Activated B cell treated with CpG ODN at 0.5 μM for 24 hours (primary cell): ENCODE measurements at regions not wholly inside any gene's neighbourhood (a gene's known extent, or its start where the extent isn't known, plus 50 kb on each side); places are given as distances from the start of the nearest gene placed in this dataset.

ENCODE experiments used
- ATAC-seq: fragments of 200-7000 bp; cut with Tn5 transposase; one replicate; pipeline ENCODE4 v1.10.0; 2021; ENCODE audit warnings: low read depth, mild to moderate bottlenecking, moderate library complexity
- CTCF ChIA-PET: fragments of 350-600 bp; sonication (Branson Sonifier 250); formaldehyde crosslinking; loops from one replicate; lab custom pipeline; 2021; ENCODE audit warnings: antibody characterized with exemption; lab: Charles Lee
- POLR2A ChIA-PET: fragments of 350-600 bp; sonication (Branson Sonifier 250); formaldehyde crosslinking; loops from one replicate; lab custom pipeline; 2021; ENCODE audit warnings: antibody characterized with exemption; lab: Charles Lee
- DNase-seq: peaks from one replicate; pipeline ENCODE4 v3.0.0; 2022
- H3K27ac Mint-ChIP-seq: one replicate; pipeline ENCODE4 v1.8.0; 2020; ENCODE audit warnings: mixed read lengths
- H3K27me3 Mint-ChIP-seq: one replicate; pipeline ENCODE4 v1.8.0; 2021; ENCODE audit warnings: mixed read lengths
- H3K36me3 Mint-ChIP-seq: one replicate; pipeline ENCODE4 v1.8.0; 2021; ENCODE audit warnings: low read depth, mixed read lengths
- H3K4me1 Mint-ChIP-seq: one replicate; pipeline ENCODE4 v1.8.0; 2021; ENCODE audit warnings: mixed read lengths
- H3K4me3 Mint-ChIP-seq: one replicate; pipeline ENCODE4 v1.8.0; 2020; ENCODE audit warnings: mild to moderate bottlenecking, mixed read lengths
- H3K9me3 Mint-ChIP-seq: one replicate; pipeline ENCODE4 v1.8.0; 2020; ENCODE audit warnings: mixed read lengths
- intact Hi-C: fragments of 100-400 bp; cut with micrococcal nuclease; formaldehyde crosslinking; loops from one replicate; pipeline ENCODE4 v1.15.1; 2024
- TF ChIP-seq, protein P1 (sequence below): fragments of 200-600 bp; IDR thresholded peaks from one replicate; pipeline ENCODE4 v1.8.0; 2022; ENCODE audit warnings: antibody characterized with exemption, mild to moderate bottlenecking

DNA sequence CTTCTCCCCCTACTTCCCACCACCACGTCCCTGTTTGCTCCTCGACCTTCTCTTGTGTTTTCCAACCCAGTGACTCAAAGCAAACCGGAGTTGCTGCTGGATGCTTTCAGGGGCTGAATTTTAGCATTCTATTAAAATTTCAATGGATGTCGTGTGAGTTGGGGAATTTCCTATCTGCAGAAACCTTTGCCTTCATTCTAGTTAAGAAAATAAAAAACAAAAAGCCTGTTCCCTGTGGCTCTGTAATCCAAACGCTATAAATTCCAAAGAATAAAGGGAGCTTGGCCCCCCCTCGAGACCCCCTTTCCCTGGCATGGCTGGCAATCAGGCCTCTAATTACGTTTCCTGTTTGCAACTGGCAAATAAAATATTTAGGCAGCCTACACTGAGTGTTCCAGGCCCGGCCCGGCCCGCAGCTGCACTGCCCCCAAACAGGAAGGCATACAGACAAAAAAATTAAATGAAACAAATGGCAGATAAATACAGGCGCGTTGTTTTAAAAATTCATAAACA, 139.4 kb upstream of the PPP1R26 start:
- DNase-seq (no peak), ATAC-seq (no peak)
- intact Hi-C loops = loop anchor here (5.0 kb wide), 1 partner anchor 1168 kb away; no protein-coding TSS in a partner anchor
- Mint-ChIP-seq H3K4me1 (no peaks in the 10 kb centered on the region), H3K4me3 (no peak overlapping the region), H3K27ac (no peak overlapping the region), H3K27me3 (peaks cover 7% of the 10 kb centered on the region), H3K9me3 (no peaks in the 10 kb centered on the region), H3K36me3 (no peaks in the 10 kb centered on the region)
- ChIA-PET CTCF (no interaction called here), POLR2A (interaction anchor here (0.6 kb wide), 1 partner anchor 21 kb away, joined by 3 read pairs; no protein-coding TSS in a partner anchor)
- TF ChIP-seq, protein P1, sequence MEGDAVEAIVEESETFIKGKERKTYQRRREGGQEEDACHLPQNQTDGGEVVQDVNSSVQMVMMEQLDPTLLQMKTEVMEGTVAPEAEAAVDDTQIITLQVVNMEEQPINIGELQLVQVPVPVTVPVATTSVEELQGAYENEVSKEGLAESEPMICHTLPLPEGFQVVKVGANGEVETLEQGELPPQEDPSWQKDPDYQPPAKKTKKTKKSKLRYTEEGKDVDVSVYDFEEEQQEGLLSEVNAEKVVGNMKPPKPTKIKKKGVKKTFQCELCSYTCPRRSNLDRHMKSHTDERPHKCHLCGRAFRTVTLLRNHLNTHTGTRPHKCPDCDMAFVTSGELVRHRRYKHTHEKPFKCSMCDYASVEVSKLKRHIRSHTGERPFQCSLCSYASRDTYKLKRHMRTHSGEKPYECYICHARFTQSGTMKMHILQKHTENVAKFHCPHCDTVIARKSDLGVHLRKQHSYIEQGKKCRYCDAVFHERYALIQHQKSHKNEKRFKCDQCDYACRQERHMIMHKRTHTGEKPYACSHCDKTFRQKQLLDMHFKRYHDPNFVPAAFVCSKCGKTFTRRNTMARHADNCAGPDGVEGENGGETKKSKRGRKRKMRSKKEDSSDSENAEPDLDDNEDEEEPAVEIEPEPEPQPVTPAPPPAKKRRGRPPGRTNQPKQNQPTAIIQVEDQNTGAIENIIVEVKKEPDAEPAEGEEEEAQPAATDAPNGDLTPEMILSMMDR = no peak

GRCh38 chr9:135340726-135341475, 138.7 kb upstream of the PPP1R26 start:
- Mint-ChIP-seq H3K36me3 (no peaks in the 10 kb centered on the region), H3K27ac (no peak overlapping the region), H3K27me3 (peaks cover 8% of the 10 kb centered on the region), H3K4me1 (no peaks in the 10 kb centered on the region), H3K4me3 (no peak overlapping the region), H3K9me3 (no peaks in the 10 kb centered on the region)
- no peak for ATAC-seq
- POLR2A ChIA-PET = no interaction called here
- TF ChIP-seq, protein P1 = no peak
- intact Hi-C loops = loop anchor here (5.0 kb wide), 1 partner anchor 1169 kb away; no protein-coding TSS in a partner anchor
- no peak for DNase-seq
- CTCF ChIA-PET = no interaction called here

GRCh38 chr9:135341612-135342169, 137.9 kb upstream of the PPP1R26 start:
- TF ChIP-seq, protein P1 = no peak
- ATAC-seq = no peak
- DNase-seq = no peak
- H3K36me3 Mint-ChIP-seq = no peaks in the 10 kb centered on the region
- H3K27ac Mint-ChIP-seq = no peak overlapping the region
- peaks cover 8% of the 10 kb centered on the region for H3K27me3 Mint-ChIP-seq
- no peaks in the 10 kb centered on the region for H3K4me1 Mint-ChIP-seq
- intact Hi-C loops = loop anchor here (5.0 kb wide), 1 partner anchor 1169 kb away; no protein-coding TSS in a partner anchor
- CTCF ChIA-PET = no interaction called here
- POLR2A ChIA-PET = no interaction called here
- no peaks in the 10 kb centered on the region for H3K9me3 Mint-ChIP-seq
- no peak overlapping the region for H3K4me3 Mint-ChIP-seq

DNA sequence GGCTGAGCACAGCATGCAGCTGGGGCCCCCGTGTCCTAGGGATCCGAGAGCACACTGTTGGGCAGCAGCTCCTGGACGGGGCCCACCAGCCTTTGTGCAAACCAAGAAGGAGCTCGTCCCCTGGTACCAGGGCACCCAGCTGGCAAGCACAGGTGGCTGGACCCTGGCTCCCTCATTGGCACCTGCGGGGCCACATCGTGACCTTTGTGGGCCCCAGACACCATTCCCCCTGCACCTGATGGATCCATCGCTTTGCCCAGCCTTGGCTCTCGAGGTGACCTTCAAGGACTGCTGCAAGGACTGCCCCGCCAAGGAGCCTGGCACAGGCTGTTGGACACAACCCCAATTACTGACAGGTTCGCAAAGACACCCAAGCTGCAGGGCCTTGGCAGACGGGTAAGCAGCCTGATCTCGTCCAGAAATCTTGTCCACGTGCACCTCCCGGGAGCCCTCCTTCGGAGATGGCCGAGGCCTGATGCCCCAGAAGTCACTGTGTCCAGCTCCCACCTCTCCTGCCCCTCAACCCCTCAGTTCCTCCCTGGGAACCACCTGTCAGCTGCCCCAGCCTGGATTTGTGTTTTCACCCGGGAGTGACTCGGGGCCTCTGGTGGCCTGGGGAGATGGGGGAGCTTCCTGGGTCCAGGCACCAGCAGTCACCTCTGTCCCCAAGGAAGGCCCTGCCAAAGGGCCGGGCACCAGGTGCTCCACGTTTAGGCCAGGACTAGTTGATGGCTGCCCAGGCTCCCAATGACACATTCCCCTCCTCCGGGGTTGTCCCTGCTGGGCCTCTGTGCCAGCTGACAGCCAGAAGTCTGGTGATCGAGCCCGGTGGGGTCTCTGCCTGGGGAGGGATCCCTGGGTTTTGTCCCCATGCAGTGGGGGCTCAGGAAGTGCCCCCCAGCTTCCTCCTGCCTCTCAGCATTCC, 137.1 kb upstream of the PPP1R26 start:
- POLR2A ChIA-PET = no interaction called here
- Mint-ChIP-seq H3K36me3 (no peaks in the 10 kb centered on the region), H3K27ac (no peak overlapping the region), H3K4me3 (no peak overlapping the region), H3K4me1 (no peaks in the 10 kb centered on the region), H3K27me3 (peaks cover 8% of the 10 kb centered on the region), H3K9me3 (no peaks in the 10 kb centered on the region)
- intact Hi-C loops = loop anchor here (5.0 kb wide), 1 partner anchor 1170 kb away; no protein-coding TSS in a partner anchor
- CTCF ChIA-PET = no interaction called here
- ATAC-seq = no peak
- TF ChIP-seq, protein P1 = no peak
- no peak for DNase-seq
